ENCODE measurements at regions not wholly inside any gene's neighbourhood (a gene's known extent, or its start where the extent isn't known, plus 50 kb on each side); places are given as distances from the start of the nearest gene placed in this dataset.

DNA sequence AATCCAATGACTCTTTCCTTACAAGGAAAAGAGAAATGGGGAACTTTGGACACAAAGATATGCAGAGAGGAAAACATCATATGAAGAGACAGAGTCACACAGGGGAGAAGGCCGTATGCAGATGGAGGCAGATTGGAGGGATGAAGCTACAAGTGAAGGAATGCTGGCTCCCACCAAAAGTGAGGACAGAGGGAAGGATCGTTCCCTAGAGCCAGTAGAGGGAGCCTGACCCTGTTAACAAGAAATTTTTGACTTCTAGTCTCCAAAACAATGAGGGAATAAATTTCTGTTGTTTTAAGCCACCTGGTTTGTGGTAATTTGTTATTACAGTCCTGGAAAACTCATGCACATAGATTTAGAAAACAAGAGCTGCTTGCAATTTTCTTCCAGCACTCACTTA, 169.3 kb downstream of the PMAIP1 start:
- TF ChIP-seq, protein P1, sequence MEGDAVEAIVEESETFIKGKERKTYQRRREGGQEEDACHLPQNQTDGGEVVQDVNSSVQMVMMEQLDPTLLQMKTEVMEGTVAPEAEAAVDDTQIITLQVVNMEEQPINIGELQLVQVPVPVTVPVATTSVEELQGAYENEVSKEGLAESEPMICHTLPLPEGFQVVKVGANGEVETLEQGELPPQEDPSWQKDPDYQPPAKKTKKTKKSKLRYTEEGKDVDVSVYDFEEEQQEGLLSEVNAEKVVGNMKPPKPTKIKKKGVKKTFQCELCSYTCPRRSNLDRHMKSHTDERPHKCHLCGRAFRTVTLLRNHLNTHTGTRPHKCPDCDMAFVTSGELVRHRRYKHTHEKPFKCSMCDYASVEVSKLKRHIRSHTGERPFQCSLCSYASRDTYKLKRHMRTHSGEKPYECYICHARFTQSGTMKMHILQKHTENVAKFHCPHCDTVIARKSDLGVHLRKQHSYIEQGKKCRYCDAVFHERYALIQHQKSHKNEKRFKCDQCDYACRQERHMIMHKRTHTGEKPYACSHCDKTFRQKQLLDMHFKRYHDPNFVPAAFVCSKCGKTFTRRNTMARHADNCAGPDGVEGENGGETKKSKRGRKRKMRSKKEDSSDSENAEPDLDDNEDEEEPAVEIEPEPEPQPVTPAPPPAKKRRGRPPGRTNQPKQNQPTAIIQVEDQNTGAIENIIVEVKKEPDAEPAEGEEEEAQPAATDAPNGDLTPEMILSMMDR (IDR thresholded peaks at IDR 0.05) = no peak
- TF ChIP-seq POLR2A (IDR thresholded peaks at IDR 0.05) = no peak
